GM19463 (cell line): ENCODE measurements at regions not wholly inside any gene's neighbourhood (a gene's known extent, or its start where the extent isn't known, plus 50 kb on each side); places are given as distances from the start of the nearest gene placed in this dataset.
"Not testable (repeated sequence)": the region's sequence is repeated elsewhere in the genome, so short reads cannot be mapped to it uniquely, and the experiment has no call there.

ENCODE experiments used
- ATAC-seq: cut with Tn5 transposase; IDR thresholded peaks from one replicate; pipeline ENCODE4 v1.9.1; 2021; ENCODE audit warnings: mild to moderate bottlenecking, moderate library complexity; ENCODE audit not compliant: unreplicated experiment

DNA sequence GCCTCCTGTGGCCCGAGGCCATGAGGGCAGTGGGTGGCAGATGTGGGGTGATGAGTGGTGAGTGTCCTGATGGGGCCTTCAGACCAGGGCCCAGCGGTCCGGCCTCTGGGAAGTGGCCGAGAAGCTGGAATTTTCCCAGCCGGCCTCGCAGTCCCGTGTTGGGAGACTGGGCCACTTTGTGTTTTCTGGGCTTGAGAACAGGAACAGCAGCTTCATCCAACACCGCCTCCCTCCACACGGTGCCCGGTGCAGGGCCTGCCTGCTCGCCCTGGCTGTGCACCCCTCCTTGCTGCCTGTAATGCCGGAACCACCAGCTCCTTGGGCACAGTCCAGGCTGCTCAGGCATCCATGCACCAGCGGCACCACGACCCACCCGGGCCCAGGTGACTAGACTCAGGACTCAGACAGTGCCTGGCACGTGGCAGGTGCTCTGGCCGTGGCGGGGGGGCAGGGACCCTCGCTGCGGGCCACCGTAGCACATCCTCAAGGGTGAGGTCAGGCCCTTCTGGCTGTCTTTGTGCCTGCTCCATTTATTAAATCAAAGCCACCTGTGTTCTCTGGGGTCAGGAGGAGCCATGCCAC lies 194.7 kb downstream of the BANP start:
- not testable (repeated sequence) for ATAC-seq

DNA sequence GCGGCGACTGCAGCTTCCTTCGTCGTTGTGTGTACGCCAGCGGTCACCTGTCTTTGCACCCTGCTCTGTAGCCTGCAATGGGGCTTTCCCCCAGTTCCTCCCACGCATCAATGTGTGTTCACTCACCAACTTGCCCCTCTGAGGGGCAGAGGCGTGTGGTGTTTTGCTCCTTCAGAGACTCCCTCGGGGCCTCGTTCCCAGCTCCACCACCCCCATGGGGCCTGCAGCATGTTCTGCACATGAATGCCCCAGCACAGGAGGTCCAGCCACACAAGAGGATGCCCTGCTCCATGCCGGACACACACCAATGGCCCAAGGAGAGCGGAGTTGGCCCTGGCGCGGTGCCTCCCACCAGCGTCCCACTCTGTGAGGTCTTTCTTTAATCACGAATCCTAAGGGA lies 196.8 kb downstream of the BANP start:
- ATAC-seq = not testable (repeated sequence)

DNA sequence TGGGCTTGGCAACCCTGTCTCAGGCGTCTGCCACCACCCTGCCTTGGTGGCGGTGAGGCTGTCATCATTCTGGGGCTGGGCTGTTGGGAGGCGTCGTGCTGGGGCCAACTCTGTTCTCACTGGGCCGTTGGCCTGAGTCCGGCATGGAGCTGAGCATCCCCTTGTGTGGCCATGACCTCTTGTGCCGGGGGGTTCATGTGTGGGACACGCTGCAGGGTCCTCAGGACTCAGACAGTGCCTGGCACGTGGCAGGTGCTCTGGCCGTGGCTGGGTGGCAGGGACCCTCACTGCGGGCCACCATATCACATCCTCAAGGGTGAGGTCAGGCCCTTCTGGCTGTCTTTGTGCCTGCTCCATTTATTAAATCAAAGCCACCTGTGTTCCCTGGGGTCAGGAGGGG lies 197.4 kb downstream of the BANP start:
- not testable (repeated sequence) for ATAC-seq

DNA sequence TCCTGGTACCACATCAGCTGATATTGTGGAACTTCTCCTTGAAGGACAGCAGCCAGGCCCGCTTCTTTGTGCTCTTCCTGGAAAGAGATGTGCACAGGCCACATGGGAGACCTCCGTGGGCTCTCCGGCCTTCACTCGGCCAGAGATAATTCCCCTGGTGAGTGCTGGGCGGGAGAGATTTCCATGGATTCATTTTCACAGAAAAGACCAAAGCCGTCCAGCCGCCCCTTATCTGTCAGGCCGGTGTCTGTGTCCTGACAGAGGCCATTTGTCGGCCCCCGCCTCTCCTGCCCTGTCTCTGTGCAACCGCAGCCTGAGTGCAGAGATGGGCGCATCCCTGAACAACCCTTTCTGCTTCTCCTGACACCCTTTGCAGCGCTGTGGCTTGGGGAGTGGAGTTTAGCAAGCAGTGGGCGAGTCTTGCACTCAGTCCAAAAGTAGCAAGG lies 197.9 kb downstream of the BANP start:
- not testable (repeated sequence) for ATAC-seq

DNA sequence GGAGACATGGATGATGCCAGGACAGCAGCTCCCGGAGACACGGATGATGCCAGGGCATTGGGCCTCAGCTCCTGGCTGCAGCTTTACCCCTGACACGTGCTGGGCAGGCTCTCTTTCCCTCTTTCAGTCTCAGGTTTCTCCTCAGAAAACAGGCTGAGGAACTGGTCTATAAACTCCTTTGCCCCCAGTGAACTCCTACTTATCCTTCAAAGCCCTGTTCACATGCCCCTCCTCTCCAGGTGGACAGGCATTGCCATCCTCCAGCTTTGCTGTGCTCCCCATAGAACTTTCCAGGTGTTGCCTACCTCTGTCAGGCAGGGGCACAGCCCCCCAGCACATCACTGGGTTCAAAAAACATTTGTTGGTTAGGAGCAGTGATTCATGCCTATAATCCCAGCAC lies 198.4 kb downstream of the BANP start:
- not testable (repeated sequence) for ATAC-seq

DNA sequence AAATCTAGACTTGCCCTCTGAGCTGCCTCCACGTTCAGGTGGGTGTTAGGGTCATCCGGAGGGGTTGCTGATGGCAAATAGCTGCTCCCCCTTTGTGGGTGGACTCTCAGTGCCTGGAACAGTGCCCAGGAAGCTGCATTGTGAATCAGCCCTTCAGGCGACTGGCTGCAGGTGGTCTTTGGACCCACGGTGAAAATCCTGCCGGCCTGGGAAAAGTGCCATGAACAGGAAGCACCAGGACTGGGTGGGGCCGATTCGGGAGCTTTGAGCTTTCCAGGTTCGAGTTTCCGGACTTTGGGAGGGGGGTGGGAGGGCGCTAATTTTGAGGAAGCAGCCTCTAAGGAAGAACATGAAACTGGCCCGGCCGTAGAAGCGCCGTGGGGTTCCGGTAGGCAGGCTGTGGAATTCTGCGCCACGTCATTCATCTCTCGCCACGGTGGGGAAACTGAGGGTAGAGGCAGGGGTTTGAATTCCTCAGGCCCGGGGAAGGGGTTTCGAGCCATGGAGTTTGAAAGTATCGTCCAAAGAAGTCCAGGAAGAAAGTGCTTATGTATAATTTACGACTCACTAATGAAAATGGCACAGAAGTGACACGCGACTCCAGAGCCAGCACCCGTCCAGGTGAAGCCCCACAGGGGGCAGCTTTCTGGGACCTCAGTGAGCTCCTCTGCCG lies 199.4 kb downstream of the BANP start:
- not testable (repeated sequence) for ATAC-seq

DNA sequence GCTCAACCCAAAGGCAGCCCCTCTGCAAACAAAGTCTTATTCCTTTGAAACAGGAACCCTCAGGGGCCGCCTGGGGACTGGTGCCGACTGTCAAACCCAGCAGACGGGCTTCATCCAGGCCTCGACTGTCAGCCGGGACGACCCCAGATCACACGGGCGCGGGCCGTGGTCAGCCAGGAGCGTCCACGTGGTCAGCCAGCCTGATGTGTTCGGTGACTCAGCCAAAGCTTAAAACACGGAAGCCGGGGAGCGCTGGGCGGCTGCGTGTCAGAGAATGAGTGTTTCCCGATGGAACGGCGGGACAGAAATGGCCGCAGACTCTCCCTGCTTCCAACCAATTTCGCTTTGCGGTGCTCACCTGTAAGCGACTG lies 199.9 kb downstream of the BANP start:
- not testable (repeated sequence) for ATAC-seq

DNA sequence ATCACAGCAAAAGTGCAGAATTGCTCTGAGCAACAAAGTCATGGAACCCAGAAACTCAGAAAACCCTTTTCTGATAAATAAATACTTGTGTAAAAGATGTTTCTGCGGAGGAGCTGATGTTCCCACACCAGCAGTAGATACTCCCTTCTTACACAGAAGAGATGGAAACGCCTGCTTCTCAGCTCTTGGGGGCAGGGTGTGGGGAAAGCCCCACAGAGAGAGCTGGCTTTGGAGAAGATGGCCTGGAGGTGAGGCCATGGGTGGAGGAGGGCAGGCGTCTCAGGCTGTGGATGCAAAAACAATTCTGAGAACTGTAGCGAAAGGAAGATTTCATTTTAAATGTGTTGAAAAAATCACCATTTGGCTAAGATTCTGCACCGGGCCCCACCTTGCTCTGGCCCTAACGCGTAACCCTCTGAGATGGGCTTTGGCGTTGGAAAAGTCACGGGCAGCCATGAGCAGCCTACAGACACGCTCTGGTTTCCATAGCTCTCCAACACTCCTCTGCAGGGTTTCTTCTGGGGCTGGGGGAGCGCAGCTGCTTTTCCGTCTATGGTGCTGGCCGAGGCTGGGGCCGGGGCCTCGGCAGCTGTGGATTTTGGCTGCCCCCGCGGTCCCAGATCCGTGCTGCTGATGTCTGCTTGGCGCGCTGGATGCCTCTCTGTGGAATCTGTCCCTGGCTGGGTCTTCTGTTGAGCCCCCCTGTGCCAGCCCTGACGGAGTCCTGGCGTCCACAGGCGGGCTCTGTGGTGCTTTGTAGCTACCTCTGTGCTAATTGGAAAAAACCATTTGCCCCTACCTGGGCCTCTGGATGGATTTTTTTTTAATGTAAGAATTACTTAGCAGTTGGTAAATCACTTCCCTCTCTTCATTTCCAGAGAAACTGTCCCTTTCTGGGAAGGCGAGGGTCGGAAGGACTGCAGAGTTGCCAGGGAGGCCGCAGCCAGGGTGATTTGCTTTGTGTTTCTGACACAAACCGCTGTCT lies 200.9 kb downstream of the BANP start:
- ATAC-seq = not testable (repeated sequence)

DNA sequence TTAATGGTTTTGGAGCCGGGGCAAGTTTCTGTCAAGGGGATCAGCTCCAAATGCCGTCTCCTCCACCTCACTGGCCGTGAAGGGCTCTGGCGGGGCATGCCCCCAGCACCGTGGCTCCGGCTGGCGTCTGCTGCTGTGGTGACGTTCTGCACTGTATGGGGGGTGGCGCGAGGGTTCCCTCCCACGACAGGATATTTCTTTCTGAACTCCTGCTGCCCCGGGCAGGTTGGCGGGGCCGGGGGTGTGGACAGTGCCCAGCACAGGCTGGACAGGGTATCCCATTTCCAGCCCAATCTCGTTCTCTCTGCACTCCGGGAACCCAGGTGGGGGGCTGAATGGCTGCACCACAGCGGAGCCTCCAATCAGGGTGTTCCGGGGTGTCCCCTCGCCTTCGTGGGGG lies 201.6 kb downstream of the BANP start:
- not testable (repeated sequence) for ATAC-seq

DNA sequence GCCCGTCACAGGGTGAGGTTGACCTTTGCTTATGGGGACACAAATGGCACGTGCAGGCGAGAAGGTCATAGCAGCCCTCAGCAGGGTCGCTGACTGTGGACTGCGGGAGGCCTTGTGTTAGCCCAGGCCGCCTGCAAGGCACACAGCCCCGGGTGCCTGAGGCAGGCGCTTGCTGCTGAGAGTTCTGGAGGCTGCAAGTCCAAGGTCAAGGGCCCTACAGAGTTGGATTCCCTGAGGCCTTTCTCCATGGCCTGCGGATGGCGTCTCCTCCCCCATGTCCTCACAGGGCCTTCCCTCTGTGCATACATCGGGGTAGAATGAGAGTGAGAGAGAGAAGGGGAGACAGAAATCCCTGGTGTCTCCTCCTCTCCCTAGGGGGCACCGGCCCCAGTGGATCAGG lies 202.3 kb downstream of the BANP start:
- ATAC-seq = not testable (repeated sequence)

DNA sequence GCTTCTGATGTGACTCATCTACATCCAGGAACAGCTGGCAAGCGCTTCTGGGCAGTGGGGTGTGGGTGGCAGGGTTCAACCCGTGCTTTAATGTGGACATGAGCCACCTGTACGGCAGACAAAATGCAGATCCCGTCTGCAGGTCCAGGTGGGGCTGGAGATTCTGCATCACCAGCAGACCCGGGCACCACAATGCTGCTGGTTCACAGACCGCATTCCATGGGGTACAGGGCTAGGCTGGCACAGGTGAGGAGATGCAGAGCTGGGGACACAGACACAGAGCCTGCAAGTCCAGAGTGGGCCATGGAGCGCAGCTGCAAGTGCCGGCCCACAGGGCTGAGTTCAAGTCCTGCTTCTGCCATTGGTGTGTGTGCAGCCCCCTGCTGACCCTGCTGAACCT lies 203.7 kb downstream of the BANP start:
- not testable (repeated sequence) for ATAC-seq

DNA sequence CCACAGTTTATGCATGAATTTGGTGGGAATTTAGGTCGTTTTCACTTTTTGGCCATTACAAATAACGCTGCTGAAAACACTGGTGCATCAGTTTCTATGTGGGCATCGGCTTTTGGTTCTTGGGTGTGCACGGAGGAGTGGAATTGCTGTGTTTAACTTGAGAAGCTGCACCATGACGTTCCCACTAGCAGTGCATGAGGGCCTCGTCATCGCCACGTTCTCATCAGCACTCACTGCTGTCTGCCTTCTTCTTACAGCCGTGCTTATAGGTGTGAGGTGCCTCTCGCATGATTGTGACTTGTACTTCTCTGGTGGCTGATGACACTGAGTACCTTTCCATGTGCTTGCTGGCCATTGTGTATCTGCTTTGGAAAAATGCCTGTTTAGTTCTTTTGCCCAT lies 204.4 kb downstream of the BANP start:
- ATAC-seq = not testable (repeated sequence)

DNA sequence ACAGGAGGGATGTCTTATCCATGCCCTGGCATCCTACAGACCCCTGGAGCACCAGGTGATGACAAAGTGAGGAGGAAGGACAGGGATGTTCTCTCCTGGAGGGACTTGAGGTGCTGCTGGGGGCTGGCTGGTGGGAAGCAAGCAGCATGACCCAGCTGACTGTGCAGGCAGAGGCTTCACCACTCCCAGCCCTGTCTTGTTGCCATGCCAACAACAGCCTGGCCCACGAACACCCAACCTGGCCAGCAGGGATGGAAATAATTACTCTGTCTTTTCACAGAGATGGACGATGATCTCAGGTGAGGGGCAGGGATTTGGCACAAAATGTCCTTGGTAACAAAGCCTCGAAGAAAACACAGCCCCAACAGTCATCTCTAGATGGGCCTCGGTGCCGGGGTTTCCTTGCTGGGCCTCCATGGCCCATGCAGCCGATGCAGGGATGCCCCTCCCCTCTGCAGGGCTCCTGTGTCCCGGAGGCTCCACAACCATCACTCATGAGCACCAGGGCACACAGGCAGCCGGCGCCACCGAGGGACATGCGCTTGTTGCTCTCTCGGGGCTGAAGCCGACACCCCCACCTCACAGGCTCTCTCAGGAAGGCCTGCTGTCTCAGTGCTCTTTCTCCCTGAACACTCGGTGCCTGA lies 205.5 kb downstream of the BANP start:
- ATAC-seq = not testable (repeated sequence)

DNA sequence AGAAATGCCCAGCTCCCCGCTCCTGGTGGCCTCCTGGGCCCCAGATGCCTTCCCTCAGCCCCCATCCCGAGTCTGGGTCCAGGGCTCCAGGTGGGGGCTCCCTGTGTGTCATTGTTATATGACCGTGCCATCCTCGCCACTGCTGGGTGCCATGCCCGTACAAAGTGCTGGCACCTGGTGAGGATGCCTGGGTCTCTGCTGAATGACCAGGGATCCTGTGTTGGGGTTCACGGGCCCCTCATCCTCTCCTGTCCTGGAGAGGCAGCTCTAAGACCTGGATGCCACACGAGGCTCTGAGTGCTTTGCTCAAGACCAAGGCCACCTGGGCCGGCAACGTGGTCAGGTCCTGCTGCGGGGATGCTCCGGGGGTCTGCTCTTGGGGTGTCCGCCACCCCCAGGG lies 206.5 kb downstream of the BANP start:
- not testable (repeated sequence) for ATAC-seq

DNA sequence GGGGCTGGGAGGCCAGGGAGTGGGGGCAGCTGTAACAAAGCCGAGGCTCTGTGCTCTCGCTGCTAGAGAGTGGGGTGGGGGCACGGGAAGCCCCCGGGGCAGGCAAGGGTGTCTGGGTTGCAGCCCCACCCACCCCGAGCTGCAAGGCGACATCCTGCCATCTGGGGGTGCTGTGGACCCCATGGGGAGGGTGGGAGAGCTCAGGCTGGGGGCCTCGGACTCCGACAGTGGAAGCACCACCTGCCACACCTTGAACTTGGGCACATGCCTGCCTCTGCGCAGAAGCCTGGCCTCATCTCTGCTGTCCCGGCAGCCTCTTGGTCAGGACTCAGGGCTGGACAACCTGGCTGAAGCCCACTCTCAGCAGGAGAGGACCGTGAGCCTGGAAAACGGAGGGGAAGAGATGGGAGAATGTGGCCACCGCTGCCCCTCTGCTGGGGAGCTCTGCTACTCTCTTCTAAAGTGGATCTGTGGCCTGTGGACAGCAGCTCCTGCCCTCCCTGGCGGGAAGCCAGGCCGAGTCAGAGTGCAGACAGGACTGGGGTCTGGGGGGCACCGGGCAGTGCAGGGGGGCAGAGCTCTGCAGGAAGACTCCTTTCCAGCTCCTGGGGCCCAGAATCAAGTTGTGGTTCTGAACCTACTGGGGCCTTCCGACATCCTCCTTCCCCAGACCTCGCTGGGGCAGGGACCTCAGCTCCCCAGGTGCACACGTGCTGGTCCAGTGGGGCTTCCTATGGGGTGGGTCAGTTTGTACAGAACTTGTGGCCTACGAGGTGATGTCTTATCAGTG lies 207.2 kb downstream of the BANP start:
- not testable (repeated sequence) for ATAC-seq

DNA sequence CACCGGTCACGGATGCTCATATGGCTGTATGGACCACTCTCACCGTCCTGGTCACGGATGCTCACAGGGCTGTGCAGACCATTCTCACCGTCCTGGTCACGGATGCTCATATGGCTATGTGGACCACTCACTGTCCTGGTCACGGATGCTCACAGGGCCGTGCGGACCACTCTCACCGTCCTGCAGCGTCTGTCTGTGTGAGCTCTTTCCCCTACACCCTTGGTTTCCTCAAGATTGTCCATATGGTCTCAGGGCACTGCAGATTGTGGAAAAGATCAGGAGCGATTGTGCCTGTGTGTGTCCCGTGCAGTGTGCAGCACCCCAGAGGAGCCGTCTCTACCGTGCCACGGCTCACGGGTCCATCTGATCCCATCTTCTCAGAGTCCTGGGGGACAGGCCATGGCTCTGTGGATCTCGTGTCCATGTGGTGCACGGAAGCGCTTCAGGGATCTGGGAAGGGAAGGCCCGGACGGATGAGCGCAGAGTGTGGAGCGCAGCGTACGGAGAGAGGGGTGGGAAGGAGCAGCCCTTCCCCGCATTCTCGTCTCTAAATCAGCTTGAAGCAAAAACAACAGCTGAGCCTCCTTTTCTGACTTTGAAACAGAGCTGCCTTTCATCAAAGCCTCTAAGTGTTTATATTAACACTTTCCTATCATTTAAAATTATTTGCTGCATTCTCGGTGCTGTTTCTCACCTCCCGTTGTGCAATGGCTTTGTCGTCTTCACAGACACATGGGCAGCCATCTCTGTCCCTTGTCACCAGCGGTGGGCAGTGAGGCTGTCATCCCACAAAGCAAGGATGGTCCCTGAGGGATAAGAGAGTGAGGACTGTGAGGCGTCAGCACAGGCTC lies 208.0 kb downstream of the BANP start:
- not testable (repeated sequence) for ATAC-seq

DNA sequence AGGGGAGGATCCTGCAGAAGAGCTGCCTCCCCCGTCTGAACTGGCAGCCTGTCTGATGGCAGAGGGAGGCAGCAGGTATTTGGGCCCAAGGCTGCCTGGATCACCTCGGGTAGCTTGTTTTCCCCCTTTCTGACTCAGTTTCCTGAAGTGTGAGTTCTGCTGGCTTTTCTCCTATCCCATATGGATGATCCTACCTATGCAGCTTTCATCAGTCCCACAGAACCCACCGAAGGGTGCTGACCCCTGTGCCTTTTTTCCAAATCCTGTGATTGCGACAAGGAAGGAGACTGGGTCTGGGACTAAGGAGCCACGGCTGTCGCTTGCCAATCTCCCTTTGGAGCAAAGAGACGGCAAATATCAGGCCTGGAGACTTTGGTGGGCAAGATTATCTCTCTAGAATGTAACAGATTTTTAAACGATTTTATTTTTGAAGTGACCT lies 208.7 kb downstream of the BANP start:
- ATAC-seq = not testable (repeated sequence)

DNA sequence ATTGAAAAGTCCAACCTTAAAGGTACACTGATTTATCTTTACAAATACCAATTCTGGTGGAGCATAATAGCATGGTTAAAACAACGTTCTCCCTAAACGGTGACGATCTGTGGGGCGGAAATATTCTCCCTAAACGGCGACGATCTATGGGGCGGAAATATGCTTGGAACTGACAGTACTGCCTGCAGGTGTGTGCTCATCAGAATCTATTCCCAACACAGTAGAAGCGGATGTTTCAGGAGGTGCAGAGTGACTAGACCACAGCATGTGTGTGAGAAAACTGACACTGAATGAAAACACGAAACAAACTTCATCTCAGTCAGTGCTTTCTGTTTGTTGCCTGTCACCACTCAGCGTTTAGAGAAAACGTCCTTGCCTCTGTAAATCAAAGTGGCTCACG lies 210.0 kb downstream of the BANP start:
- ATAC-seq = not testable (repeated sequence)

DNA sequence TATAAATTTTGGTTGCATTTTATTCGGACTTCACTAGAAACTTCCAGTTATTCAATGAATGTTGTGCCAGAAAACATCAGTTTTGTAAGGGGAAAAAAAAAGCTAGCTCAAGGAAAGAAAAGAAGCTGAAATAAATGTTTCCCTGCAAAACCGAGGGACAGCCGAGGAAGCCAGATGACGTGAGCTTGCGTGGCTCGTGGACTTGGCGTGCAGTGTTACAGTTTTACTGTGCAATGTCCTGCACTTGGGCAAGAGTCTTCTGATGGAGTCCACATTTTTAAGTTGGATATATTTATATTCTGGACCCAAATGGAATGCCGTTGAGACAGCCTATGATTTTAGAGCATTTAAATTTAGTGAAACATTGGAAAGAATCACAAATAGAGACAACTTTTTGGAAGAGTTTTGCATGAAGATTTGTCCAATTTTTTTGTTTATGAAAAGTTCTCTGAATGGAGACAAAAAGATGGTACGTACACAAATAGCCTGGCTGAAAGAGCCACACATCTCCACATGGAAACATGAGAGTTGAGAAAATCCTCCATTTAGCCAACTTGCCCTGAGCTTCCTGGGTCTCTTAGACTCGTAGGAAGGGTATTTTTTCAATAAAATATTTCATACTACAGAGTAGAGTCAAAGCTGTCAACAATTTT lies 210.5 kb downstream of the BANP start:
- not testable (repeated sequence) for ATAC-seq
